HG03135 (cell line): ENCODE measurements at regions not wholly inside any gene's neighbourhood (a gene's known extent, or its start where the extent isn't known, plus 50 kb on each side); places are given as distances from the start of the nearest gene placed in this dataset.
"Not testable (repeated sequence)": the region's sequence is repeated elsewhere in the genome, so short reads cannot be mapped to it uniquely, and the experiment has no call there.

Experiments used
- ATAC-seq: cut with Tn5 transposase; IDR thresholded peaks from one replicate; pipeline ENCODE4 v1.9.1; 2021; ENCODE audit warnings: mild to moderate bottlenecking, moderate library complexity; ENCODE audit not compliant: unreplicated experiment

- no peak for ATAC-seq
Measured at GRCh38 chr5:162603443-162604070, 536.0 kb downstream of the GABRG2 start.

GRCh38 chr5:162607879-162608278 lies 540.3 kb downstream of the GABRG2 start:
- no peak for ATAC-seq

- not testable (repeated sequence) for ATAC-seq
Measured at GRCh38 chr5:162621726-162622263, 554.2 kb downstream of the GABRG2 start.

- no peak for ATAC-seq
Measured at GRCh38 chr5:162624110-162624509, 556.5 kb downstream of the GABRG2 start.

- ATAC-seq = no peak
Measured at GRCh38 chr5:162637481-162637880, 569.9 kb downstream of the GABRG2 start.

- no peak for ATAC-seq
Measured at GRCh38 chr5:162638849-162639248, 571.3 kb downstream of the GABRG2 start.

GRCh38 chr5:162641142-162641813 lies 573.7 kb downstream of the GABRG2 start:
- no peak for ATAC-seq

GRCh38 chr5:162654661-162655405 lies 587.3 kb downstream of the GABRG2 start:
- no peak for ATAC-seq

GRCh38 chr5:162657076-162657475 lies 589.5 kb downstream of the GABRG2 start:
- ATAC-seq = no peak

GRCh38 chr5:162664846-162665245 lies 597.3 kb downstream of the GABRG2 start:
- ATAC-seq = no peak

GRCh38 chr5:162668926-162669325 lies 601.4 kb downstream of the GABRG2 start:
- no peak for ATAC-seq

- no peak for ATAC-seq
Measured at GRCh38 chr5:162672061-162672460, 604.5 kb downstream of the GABRG2 start.

GRCh38 chr5:162683284-162683683 lies 615.7 kb downstream of the GABRG2 start:
- ATAC-seq = no peak

GRCh38 chr5:162684145-162684544 lies 616.6 kb downstream of the GABRG2 start:
- ATAC-seq = no peak

GRCh38 chr5:162685302-162685701 lies 617.7 kb downstream of the GABRG2 start:
- no peak for ATAC-seq

GRCh38 chr5:162696272-162696671 lies 628.7 kb downstream of the GABRG2 start:
- ATAC-seq = not testable (repeated sequence)

GRCh38 chr5:162699361-162699760 lies 631.8 kb downstream of the GABRG2 start:
- ATAC-seq = no peak

GRCh38 chr5:162703914-162704313 lies 636.3 kb downstream of the GABRG2 start:
- ATAC-seq = no peak

- ATAC-seq = no peak
Measured at GRCh38 chr5:162711244-162711643, 643.7 kb downstream of the GABRG2 start.

GRCh38 chr5:162719720-162720119 lies 652.1 kb downstream of the GABRG2 start:
- ATAC-seq = no peak

- no peak for ATAC-seq
Measured at GRCh38 chr5:162721125-162721524, 653.6 kb downstream of the GABRG2 start.

GRCh38 chr5:162752612-162753011 lies 684.8 kb upstream of the CCNG1 start:
- ATAC-seq = no peak
